IPS-20b (cell line): ENCODE measurements at regions not wholly inside any gene's neighbourhood (a gene's known extent, or its start where the extent isn't known, plus 50 kb on each side); places are given as distances from the start of the nearest gene placed in this dataset.

Experiments used
- H3K27ac ChIP-seq: one replicate; pipeline ENCODE4 v1.5.1; 2013; ENCODE audit warnings: low read length
- H3K27me3 ChIP-seq: 2 replicates; pipeline ENCODE4 v1.6.1; 2013; ENCODE audit warnings: mild to moderate bottlenecking, low read length, inconsistent platforms; ENCODE audit not compliant: insufficient read depth
- H3K36me3 ChIP-seq: 2 replicates; pipeline ENCODE4 v1.6.1; 2013; ENCODE audit warnings: low read depth, mild to moderate bottlenecking, inconsistent platforms, low read length, moderate library complexity; ENCODE audit not compliant: insufficient read depth
- H3K4me1 ChIP-seq: 2 replicates; pipeline ENCODE4 v1.6.1; 2013; ENCODE audit warnings: mild to moderate bottlenecking, control low read depth, inconsistent platforms, low read length, moderate library complexity; ENCODE audit not compliant: insufficient read depth
- H3K4me3 ChIP-seq: 2 replicates; pipeline ENCODE4 v1.5.1; 2013; ENCODE audit warnings: mild to moderate bottlenecking, low read length, inconsistent platforms
- H3K9ac ChIP-seq: 2 replicates; pipeline ENCODE4 v1.6.1; 2013; ENCODE audit warnings: low read depth, mild to moderate bottlenecking, inconsistent platforms, low read length, moderate library complexity
- H3K9me3 ChIP-seq: 2 replicates; pipeline ENCODE4 v1.6.1; 2013; ENCODE audit warnings: mild to moderate bottlenecking, low read depth, low read length, inconsistent platforms; ENCODE audit not compliant: insufficient read depth

DNA sequence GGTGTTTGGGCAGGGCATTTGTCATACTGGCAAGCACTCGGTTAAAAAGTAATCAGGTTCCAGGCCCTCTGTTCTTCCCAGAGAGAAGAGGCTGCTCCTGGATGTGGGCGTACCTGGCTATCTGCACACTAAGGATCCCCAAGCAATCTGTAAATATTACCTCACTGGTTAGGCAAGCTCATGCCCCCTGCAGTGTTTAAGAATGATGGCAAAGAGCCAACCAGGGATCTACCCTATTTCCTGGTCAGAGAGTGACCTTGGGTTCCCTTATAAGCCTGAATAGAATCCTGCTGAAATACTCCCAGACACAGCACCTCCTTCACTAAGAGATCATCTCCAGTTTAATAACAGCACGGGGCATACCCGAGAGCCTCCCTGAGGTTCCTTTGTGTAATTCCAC lies 181.2 kb downstream of the PIK3R1 start:
- Histone ChIP-seq H3K27ac (no peak overlapping the region), H3K4me1 (peaks cover 4% of the 10 kb centered on the region; the same call in 1 of the 2 replicates), H3K4me3 (no peak overlapping the region), H3K9ac (no peak overlapping the region), H3K9me3 (peaks cover 3% of the 10 kb centered on the region; the same call in 1 of the 2 replicates), H3K27me3 (no peaks in the 10 kb centered on the region), H3K36me3 (no peaks in the 10 kb centered on the region)

DNA sequence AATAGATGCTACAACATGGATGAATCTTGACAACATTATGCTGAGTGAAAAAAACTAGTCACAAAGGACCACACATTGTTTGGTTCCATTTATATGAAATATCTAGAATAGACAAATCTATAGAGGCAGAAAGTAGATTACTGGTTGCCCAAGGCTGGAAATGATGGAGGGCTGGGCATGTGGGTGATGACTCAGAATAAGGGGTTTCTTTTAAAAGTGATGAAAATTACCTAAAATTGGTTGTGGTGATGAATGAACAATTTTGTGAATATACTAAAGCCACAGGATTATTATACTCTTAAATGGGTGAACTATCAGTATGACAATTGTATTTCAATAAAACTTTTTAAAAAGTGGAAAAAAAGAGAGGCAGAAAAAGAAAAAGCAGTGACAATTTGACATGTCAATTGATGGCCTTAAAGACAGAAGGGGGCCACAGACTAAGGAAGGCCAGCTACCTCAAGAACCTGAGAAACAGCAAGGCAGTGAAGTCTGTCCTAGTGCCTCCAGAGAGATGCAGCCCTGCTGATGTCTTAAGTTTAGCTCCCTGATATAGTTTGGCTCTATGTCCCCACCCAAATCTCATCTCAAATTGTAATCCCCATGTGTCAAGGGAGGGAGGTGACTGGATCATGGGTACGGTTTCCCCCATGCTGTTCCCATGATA lies 182.7 kb downstream of the PIK3R1 start:
- Histone ChIP-seq H3K27me3 (no peaks in the 10 kb centered on the region), H3K9me3 (peaks cover 3% of the 10 kb centered on the region; the same call in 1 of the 2 replicates), H3K4me1 (peaks cover 4% of the 10 kb centered on the region; the same call in 1 of the 2 replicates), H3K9ac (no peak overlapping the region), H3K36me3 (no peaks in the 10 kb centered on the region), H3K4me3 (no peak overlapping the region), H3K27ac (no peak overlapping the region)

DNA sequence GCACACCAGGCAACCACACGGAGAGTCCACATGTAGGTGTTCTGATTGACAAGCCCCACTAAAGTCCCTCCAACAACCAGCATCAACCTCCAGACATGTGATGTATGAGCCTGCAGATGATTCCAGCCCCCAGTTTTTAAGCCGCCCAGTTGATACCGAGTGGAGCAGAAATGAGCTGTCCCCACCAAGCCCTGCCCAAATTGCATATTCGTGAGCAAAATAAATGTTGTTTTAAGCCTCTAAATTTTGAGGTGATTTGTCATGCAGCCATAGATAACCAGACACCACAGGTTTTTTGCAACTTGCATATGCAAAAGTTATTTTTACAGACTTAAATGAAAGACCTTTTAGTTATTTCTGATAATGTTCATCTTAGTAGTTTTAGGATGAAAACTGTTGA lies 187.7 kb downstream of the PIK3R1 start:
- Histone ChIP-seq H3K36me3 (no peaks in the 10 kb centered on the region), H3K4me1 (peaks cover 9% of the 10 kb centered on the region), H3K9me3 (no peaks in the 10 kb centered on the region), H3K9ac (no peak overlapping the region), H3K27me3 (no peaks in the 10 kb centered on the region), H3K27ac (no peak overlapping the region), H3K4me3 (no peak overlapping the region)

DNA sequence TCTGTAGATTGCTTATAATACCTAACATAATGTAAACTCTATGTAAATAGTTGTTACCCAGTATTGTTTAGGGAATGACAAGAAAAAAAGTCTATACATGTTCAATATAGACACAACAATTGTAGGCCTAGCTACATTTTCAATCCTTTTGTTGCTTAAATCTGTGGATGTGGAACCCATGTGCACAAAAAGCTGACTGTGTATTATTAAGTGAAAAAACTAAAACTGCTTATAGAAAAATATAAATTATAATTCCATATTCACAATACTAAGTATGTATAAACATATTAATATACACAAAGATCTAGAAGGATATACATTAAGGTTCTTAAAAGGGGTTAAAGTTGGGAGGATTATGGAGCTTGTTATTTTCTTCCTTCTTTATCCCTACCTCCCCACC lies 188.7 kb downstream of the PIK3R1 start:
- H3K36me3 ChIP-seq: no peaks in the 10 kb centered on the region
- no peak overlapping the region for H3K27ac ChIP-seq
- H3K9me3 ChIP-seq: no peaks in the 10 kb centered on the region
- no peak overlapping the region for H3K9ac ChIP-seq
- H3K4me1 ChIP-seq: peaks cover 19% of the 10 kb centered on the region
- no peak overlapping the region for H3K4me3 ChIP-seq
- no peaks in the 10 kb centered on the region for H3K27me3 ChIP-seq

DNA sequence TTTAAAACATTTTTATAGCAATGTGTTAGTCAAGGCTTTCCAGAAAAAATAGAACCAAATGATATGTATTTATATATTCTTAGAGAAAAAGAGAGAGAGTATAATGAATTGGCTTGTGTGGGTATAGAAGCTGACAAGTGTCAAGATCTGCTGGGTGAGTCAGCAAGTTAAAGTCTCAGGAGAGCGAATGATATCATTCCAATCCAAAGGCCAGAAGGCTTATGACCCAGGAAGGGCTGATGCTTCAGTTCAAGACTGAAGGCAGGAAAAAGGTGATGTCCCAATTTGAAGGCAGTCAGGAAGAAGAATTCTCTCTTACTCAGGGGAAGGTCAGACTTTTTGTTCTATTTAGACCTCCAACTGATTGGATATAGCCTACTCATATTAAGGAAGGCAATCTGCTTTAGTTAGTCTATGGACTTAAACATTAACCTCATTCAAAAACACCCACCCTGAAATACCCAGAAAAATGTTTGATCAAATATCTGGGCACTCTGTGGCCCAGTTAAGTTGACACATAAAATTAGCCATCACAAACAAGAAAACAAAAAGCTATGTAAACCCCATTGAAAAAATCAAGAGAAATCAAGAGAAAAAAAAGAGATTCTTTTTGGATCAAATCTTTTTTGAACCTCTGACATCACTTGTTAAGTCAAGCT lies 189.6 kb downstream of the PIK3R1 start:
- Histone ChIP-seq H3K36me3 (no peaks in the 10 kb centered on the region), H3K9ac (no peak overlapping the region), H3K9me3 (no peaks in the 10 kb centered on the region), H3K27me3 (no peaks in the 10 kb centered on the region), H3K4me3 (no peak overlapping the region), H3K27ac (no peak overlapping the region), H3K4me1 (peaks cover 21% of the 10 kb centered on the region)

DNA sequence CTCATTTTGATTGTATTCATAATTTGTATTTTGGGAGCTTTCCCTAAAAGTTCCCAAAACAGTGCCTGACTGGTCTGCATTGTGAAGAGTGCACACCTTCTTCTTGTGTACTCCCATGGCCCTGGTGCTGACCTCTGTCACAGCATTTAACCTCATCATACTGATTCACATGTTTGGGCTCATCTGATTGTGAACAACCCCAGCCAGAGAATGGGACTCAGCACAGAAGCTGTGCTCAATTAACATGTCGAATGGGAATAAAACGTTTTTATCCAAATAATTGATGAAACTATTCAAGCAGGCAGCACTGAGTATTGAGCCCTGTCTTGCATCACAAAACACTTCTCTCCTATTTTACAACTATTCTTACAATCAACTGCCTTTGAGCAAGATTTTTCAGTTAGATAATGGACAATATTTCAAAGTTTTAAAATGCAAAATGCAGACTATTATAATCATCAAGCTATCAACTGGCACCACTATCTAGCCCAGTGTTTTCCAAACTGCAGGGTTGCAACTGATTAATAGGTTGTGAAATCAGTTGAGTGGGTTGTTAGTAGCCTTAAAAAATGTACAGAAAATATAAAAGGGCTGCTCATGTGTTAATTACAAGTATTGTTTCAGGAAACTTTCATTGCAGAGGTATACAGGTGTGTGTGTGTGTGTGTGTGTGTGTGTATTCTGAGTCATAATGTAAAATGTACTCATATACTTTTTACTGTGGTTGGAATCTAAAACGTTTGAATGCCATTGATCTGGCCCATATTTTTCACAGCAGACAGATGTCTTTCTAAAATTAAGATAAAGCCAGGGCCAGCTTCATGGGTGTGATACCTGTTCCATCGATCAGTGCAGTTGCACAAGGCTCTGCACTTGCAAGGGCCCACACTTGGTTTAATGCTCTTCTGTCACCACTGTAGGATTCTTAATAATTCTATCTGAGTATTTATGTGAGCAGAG lies 190.5 kb downstream of the PIK3R1 start:
- Histone ChIP-seq H3K9me3 (no peaks in the 10 kb centered on the region), H3K27ac (no peak overlapping the region), H3K4me1 (peaks cover 21% of the 10 kb centered on the region), H3K4me3 (no peak overlapping the region), H3K27me3 (no peaks in the 10 kb centered on the region), H3K9ac (no peak overlapping the region), H3K36me3 (no peaks in the 10 kb centered on the region)

DNA sequence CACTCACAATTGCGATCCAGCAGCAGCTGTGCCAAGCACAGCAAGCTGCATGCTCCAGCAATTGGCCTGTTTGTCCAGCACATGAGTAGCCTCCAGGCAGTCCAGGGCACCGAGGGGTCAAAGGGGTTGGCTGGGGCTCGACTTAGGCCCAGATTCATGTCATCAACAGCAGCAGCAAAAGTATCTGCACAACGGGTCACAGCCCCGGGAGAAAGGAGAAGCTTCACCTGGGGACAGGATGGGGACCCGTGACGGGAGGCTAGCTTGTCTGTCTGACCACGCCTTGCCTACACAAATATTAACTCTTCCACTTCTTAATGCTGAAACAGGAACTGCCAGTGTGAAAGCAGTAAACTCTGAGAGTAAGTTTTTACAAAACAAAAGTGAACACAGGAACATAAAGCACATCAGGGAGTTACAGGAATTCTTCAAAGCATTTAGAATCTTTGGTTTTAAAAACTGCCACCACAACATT lies 191.2 kb downstream of the PIK3R1 start:
- no peak overlapping the region for H3K27ac ChIP-seq
- H3K9me3 ChIP-seq: no peaks in the 10 kb centered on the region
- no peaks in the 10 kb centered on the region for H3K27me3 ChIP-seq
- H3K4me1 ChIP-seq: peaks cover 21% of the 10 kb centered on the region
- H3K4me3 ChIP-seq: no peak overlapping the region; the same call in 1 of the 2 replicates
- no peak overlapping the region for H3K9ac ChIP-seq
- H3K36me3 ChIP-seq: no peaks in the 10 kb centered on the region

DNA sequence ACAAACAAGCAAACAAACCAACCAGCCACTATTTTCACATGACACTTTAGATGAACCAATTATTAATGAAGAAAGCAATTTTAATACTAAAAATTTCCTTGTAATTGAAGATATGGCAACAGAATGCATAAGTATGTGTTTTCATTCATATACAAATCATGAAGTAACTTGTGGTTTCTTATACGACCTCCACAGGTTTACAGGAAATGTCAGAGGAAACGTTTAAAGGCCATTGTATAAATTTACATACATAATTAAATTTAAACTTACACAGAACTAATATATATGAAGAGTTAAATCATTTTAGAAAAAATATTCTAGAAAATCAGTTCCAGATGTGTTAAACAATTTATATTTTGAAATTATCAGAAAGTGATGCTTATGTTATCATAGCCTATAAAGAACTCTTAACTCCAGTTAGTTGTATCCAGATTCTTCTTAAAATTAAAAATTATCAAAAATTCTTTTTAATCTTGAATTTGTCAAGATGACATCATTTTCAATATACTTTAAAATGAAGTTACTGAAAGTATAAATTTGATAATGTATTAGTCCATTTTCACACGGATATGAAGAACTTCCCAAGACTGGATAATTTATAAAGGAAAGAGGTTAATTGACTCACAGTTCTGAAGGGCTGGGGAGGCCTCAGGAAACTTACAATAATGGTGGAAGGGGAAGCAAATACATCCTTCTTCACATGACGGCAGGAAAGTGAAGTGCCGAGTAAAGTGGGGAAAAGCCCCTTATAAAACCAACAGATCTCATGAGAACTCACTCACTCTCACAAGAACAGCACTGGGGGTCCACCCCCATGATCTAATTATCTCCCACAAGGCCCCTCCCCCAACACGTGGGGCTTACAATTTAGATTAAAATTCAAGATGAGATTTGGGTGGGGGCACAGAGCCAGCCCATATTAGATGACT lies 192.0 kb downstream of the PIK3R1 start:
- Histone ChIP-seq H3K9me3 (no peaks in the 10 kb centered on the region), H3K36me3 (no peaks in the 10 kb centered on the region), H3K27ac (no peak overlapping the region), H3K9ac (no peak overlapping the region), H3K27me3 (no peaks in the 10 kb centered on the region), H3K4me3 (no peak overlapping the region), H3K4me1 (peaks cover 21% of the 10 kb centered on the region)

DNA sequence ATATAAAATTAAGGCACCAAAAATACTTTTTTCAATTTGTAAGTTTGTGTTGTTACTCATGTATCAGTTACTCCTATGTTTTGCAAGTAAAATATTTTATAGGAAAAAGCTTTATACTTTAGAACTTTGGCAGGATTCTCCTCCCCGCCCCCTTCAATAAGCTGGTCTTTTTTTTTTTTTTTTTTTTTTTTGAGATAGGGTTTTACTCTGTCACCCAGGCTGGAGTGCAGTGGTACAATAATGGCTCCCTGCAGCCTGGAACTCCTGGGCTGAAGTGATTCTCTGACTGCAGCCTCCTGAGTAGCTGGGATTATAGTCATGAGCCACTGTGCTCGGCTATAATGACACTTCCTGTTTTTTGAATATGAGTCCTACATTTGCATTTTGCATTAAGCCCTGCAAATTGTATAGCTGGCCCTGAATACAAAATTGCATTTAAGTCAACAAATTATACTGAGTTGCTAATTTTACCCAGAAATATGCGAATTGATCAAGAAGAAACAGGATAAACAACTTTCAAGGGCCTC lies 192.9 kb downstream of the PIK3R1 start:
- Histone ChIP-seq H3K36me3 (no peaks in the 10 kb centered on the region), H3K9me3 (no peaks in the 10 kb centered on the region), H3K4me1 (peaks cover 21% of the 10 kb centered on the region), H3K27ac (no peak overlapping the region), H3K9ac (no peak overlapping the region), H3K27me3 (no peaks in the 10 kb centered on the region), H3K4me3 (no peak overlapping the region)

DNA sequence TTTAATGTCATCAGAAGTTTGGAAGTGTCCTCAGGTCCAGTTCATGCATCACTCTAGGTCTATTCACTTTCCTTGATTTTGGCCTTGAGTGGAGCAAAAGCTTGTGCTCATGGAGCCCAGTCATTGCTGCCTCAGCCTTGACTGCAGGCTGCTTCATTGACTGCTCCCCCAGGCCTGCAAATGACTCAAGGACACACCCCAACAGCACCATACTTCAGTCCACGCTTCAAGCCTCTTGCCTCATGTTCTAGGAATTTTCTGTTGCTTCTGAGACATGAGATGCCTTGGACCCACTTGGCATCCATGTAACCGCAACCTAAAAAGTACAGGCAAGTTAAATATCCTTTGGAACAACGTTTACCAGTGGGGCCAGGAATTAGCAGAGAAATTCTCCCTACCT lies 193.7 kb downstream of the PIK3R1 start:
- no peaks in the 10 kb centered on the region for H3K36me3 ChIP-seq
- H3K9ac ChIP-seq: no peak overlapping the region
- peaks cover 21% of the 10 kb centered on the region for H3K4me1 ChIP-seq
- H3K4me3 ChIP-seq: no peak overlapping the region
- H3K27me3 ChIP-seq: no peaks in the 10 kb centered on the region
- H3K27ac ChIP-seq: no peak overlapping the region
- no peaks in the 10 kb centered on the region for H3K9me3 ChIP-seq
